ENCODE measurements at regions not wholly inside any gene's neighbourhood (a gene's known extent, or its start where the extent isn't known, plus 50 kb on each side); places are given as distances from the start of the nearest gene placed in this dataset.

DNA sequence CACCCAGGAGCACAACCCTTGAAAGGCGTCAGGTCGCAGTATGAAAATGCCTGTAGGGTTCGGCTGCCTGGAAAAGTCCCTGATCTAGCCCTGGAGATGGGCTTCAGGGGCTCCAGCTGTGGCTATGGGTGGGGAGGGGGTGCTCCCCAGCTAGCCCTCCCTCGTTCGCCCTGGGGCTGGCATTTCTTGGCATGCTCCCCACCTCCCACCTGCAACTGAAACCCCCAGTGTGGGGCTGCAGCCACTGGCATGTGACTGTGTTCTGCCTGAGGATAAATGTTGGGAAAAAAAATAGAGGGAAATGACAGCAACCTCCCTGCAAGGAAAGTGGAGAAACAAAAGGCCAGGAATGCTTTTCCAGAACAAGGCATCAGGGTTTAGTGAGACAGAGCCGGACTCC, 109.2 kb downstream of the COPS8 start:
- H3K27me3 ChIP-seq (ENCODE audit: control insufficient read depth in 2 of 2, insufficient read depth in 2 of 2, low read length in 2 of 2), result peaks cover 0 to 10% of the 10 kb centered on the region in 2 donors
- no peaks in the 10 kb centered on the region for H3K36me3 ChIP-seq (replicated peaks in 1 of 2; ENCODE audit: control insufficient read depth in 1 of 2, insufficient read depth in 2 of 2, low read length in 2 of 2)
- H3K9me3 ChIP-seq (replicated peaks in 1 of 2; ENCODE audit: control insufficient read depth in 1 of 2, insufficient read depth in 1 of 2, low read length in 2 of 2), result peaks cover 0 to 4% of the 10 kb centered on the region in 2 donors
- Mint-ChIP-seq H3K27me3 (ENCODE audit: low read depth in 3 of 3) (peaks cover 6 to 14% (median 8%) of the 10 kb centered on the region in 3 donors), H3K9me3 (peaks cover 0 to 2% (median 0%) of the 10 kb centered on the region in 7 donors), H3K27ac (no peak overlapping the region), H3K36me3 (no peaks in the 10 kb centered on the region), H3K4me1 (no peaks in the 10 kb centered on the region), H3K4me3 (no peak overlapping the region)
- H3K9ac ChIP-seq (ENCODE audit: insufficient read depth, low read length, poor library complexity, severe bottlenecking), result no peak overlapping the region
- no peaks in the 10 kb centered on the region for H3K79me2 ChIP-seq (ENCODE audit: insufficient read depth, low read length)
- no peak overlapping the region for H3K4me3 ChIP-seq (replicated peaks in 1 of 3; ENCODE audit: low read depth in 2 of 3, low read length in 3 of 3)
- 100% methylated on average over 4 of the region's 6 CpGs for WGBS (ENCODE audit: insufficient coverage)
- no peaks in the 10 kb centered on the region for H3K4me1 ChIP-seq (ENCODE audit: control insufficient read depth in 1 of 2, insufficient read depth in 2 of 2, low read length in 2 of 2)
- TF ChIP-seq, protein P1, sequence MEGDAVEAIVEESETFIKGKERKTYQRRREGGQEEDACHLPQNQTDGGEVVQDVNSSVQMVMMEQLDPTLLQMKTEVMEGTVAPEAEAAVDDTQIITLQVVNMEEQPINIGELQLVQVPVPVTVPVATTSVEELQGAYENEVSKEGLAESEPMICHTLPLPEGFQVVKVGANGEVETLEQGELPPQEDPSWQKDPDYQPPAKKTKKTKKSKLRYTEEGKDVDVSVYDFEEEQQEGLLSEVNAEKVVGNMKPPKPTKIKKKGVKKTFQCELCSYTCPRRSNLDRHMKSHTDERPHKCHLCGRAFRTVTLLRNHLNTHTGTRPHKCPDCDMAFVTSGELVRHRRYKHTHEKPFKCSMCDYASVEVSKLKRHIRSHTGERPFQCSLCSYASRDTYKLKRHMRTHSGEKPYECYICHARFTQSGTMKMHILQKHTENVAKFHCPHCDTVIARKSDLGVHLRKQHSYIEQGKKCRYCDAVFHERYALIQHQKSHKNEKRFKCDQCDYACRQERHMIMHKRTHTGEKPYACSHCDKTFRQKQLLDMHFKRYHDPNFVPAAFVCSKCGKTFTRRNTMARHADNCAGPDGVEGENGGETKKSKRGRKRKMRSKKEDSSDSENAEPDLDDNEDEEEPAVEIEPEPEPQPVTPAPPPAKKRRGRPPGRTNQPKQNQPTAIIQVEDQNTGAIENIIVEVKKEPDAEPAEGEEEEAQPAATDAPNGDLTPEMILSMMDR (IDR thresholded peaks at IDR 0.05), result no peak
- no peak for DNase-seq
- intact Hi-C loops (cut with micrococcal nuclease), result no loop called here
- no peak overlapping the region for H2AFZ ChIP-seq (ENCODE audit: insufficient read depth, low read depth, low read length, poor library complexity, severe bottlenecking)
- H4K20me1 ChIP-seq (ENCODE audit: insufficient read depth, low read length), result no peaks in the 10 kb centered on the region
- no peak overlapping the region for H3K4me2 ChIP-seq (replicated peaks; ENCODE audit: extremely low read depth, low read length, poor library complexity, severe bottlenecking)
- no peak overlapping the region for H3K27ac ChIP-seq (ENCODE audit: low read depth in 1 of 2, low read length in 2 of 2)

DNA sequence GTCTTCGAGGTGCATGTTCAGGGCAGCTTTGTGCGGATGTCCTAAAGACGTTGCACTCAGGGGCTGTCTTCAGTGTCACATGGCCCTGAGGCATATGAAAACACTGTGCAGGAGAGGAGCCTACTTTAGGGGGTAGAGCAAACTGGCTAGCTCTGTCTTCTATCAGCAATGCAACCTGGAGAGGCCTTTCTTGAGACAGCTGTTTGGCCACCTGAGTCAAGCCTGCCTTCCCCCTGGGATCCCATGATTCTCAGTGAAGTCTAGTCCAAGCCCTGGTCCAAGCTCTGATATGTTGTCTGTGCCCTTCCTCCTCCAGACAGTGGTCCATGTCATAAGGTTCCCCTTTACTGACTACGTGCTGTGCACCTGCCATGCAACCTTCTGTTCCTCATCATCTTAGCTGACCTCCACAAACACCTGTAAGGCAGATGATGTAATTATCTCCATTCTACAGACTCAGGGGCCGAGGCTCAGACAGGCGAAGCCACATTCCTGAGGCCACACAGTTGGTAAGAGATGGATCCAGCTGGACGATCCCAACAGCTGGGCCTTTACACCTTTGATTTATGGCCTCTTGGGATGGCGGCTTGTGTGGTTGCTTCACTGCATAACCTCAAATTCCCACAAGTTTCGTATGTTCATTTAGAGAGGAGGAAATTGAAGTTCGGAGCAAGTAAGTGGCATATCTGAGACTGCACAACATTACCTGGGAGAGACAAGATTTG, 109.9 kb downstream of the COPS8 start:
- H3K9ac ChIP-seq (ENCODE audit: insufficient read depth, low read length, poor library complexity, severe bottlenecking), result no peak overlapping the region
- no peak overlapping the region for H2AFZ ChIP-seq (ENCODE audit: insufficient read depth, low read depth, low read length, poor library complexity, severe bottlenecking)
- Mint-ChIP-seq H3K9me3 (peaks cover 0 to 4% (median 0%) of the 10 kb centered on the region in 7 donors), H3K36me3 (no peaks in the 10 kb centered on the region), H3K4me3 (no peak overlapping the region), H3K4me1 (no peaks in the 10 kb centered on the region), H3K27ac (no peak overlapping the region), H3K27me3 (ENCODE audit: low read depth in 3 of 3) (peaks cover 8 to 16% (median 9%) of the 10 kb centered on the region in 3 donors)
- H3K4me3 ChIP-seq (replicated peaks in 1 of 3; ENCODE audit: low read depth in 2 of 3, low read length in 3 of 3), result no peak overlapping the region
- no peak for DNase-seq
- no peaks in the 10 kb centered on the region for H3K36me3 ChIP-seq (replicated peaks in 1 of 2; ENCODE audit: control insufficient read depth in 1 of 2, insufficient read depth in 2 of 2, low read length in 2 of 2)
- intact Hi-C loops (cut with micrococcal nuclease), result no loop called here
- H3K79me2 ChIP-seq (ENCODE audit: insufficient read depth, low read length), result no peaks in the 10 kb centered on the region
- peaks cover 0 to 10% of the 10 kb centered on the region in 2 donors for H3K27me3 ChIP-seq (ENCODE audit: control insufficient read depth in 2 of 2, insufficient read depth in 2 of 2, low read length in 2 of 2)
- no peaks in the 10 kb centered on the region for H4K20me1 ChIP-seq (ENCODE audit: insufficient read depth, low read length)
- no peak overlapping the region for H3K4me2 ChIP-seq (replicated peaks; ENCODE audit: extremely low read depth, low read length, poor library complexity, severe bottlenecking)
- WGBS (ENCODE audit: insufficient coverage), result 91% methylated on average over 6 of the region's 10 CpGs
- no peak overlapping the region for H3K27ac ChIP-seq (ENCODE audit: low read depth in 1 of 2, low read length in 2 of 2)
- no peaks in the 10 kb centered on the region for H3K9me3 ChIP-seq (replicated peaks in 1 of 2; ENCODE audit: control insufficient read depth in 1 of 2, insufficient read depth in 1 of 2, low read length in 2 of 2)
- TF ChIP-seq, protein P1 (IDR thresholded peaks at IDR 0.05), result no peak
- no peaks in the 10 kb centered on the region for H3K4me1 ChIP-seq (ENCODE audit: control insufficient read depth in 1 of 2, insufficient read depth in 2 of 2, low read length in 2 of 2)
